Ishikawa (cell line): ENCODE measurements at regions not wholly inside any gene's neighbourhood (a gene's known extent, or its start where the extent isn't known, plus 50 kb on each side); places are given as distances from the start of the nearest gene placed in this dataset.

ENCODE experiments used
- CEBPB ChIP-seq: IDR thresholded peaks from 2 replicates; pipeline ENCODE4 v1.6.1; 2012
- CREB1 ChIP-seq: IDR thresholded peaks from 2 replicates; pipeline ENCODE4 v1.6.1; 2012; ENCODE audit warnings: low read depth
- EGR1 ChIP-seq: IDR thresholded peaks from 2 replicates; pipeline ENCODE4 v1.6.1; 2012
- EP300 ChIP-seq: IDR thresholded peaks from 2 replicates; pipeline ENCODE4 v1.6.1; 2012; ENCODE audit warnings: borderline replicate concordance
- FOXM1 ChIP-seq: IDR thresholded peaks from 2 replicates; pipeline ENCODE4 v1.6.1; 2012; ENCODE audit warnings: low read depth, borderline replicate concordance
- MAX ChIP-seq: IDR thresholded peaks from 2 replicates; pipeline ENCODE4 v1.6.1; 2012
- NFIC ChIP-seq: IDR thresholded peaks from 2 replicates; pipeline ENCODE4 v1.6.1; 2012
- RAD21 ChIP-seq: IDR thresholded peaks from 2 replicates; pipeline ENCODE4 v1.6.1; 2012; ENCODE audit warnings: low read depth
- REST ChIP-seq: IDR thresholded peaks from 2 replicates; pipeline ENCODE4 v1.6.1; 2012; ENCODE audit warnings: low read depth, mild to moderate bottlenecking
- TAF1 ChIP-seq: IDR thresholded peaks from 2 replicates; pipeline ENCODE4 v1.6.1; 2012; ENCODE audit warnings: low read depth, mild to moderate bottlenecking
- TCF12 ChIP-seq: IDR thresholded peaks from 2 replicates; pipeline ENCODE4 v1.6.1; 2012; ENCODE audit warnings: low read depth
- TEAD4 ChIP-seq: IDR thresholded peaks from 2 replicates; pipeline ENCODE4 v1.6.1; 2012
- USF1 ChIP-seq: IDR thresholded peaks from 2 replicates; pipeline ENCODE4 v1.6.1; 2012
- YY1 ChIP-seq: IDR thresholded peaks from 2 replicates; pipeline ENCODE4 v1.6.1; 2012; ENCODE audit warnings: low read depth
- ZBTB7A ChIP-seq: IDR thresholded peaks from 2 replicates; pipeline ENCODE4 v1.6.1; 2012; ENCODE audit warnings: low read depth

- no peak for TF ChIP-seq MAX
- no peak for TF ChIP-seq CREB1
- no peak for TF ChIP-seq TCF12
- TF ChIP-seq USF1, result no peak
- TF ChIP-seq TEAD4, result no peak
- TF ChIP-seq REST, result no peak
- TF ChIP-seq CEBPB, result no peak
- no peak for TF ChIP-seq YY1
- TF ChIP-seq EP300, result no peak
- TF ChIP-seq RAD21, result no peak
- no peak for TF ChIP-seq TAF1
- TF ChIP-seq EGR1, result no peak
Observed at GRCh38 chr10:113470372-113471240, 82.2 kb upstream of the HABP2 start.

GRCh38 chr10:113471241-113471996, 81.4 kb upstream of the HABP2 start:
- TF ChIP-seq YY1 (no peak), TEAD4 (no peak), CREB1 (no peak), MAX (no peak), REST (no peak), NFIC (no peak), ZBTB7A (no peak), RAD21 (no peak), TCF12 (no peak), EP300 (no peak), USF1 (no peak), FOXM1 (no peak), EGR1 (no peak), TAF1 (no peak), CEBPB (no peak)

GRCh38 chr10:113473011-113473410, 79.8 kb upstream of the HABP2 start:
- TF ChIP-seq ZBTB7A (no peak), REST (no peak), YY1 (no peak), TAF1 (no peak), USF1 (no peak), RAD21 (no peak), MAX (no peak), EP300 (no peak), TCF12 (no peak), EGR1 (no peak), CEBPB (no peak), TEAD4 (no peak)
